ENCODE measurements at regions not wholly inside any gene's neighbourhood (a gene's known extent, or its start where the extent isn't known, plus 50 kb on each side); places are given as distances from the start of the nearest gene placed in this dataset.

GRCh38 chr11:87555101-87555500 is 517.4 kb downstream of the TMEM135 start:
- Histone ChIP-seq H3K4me1 (peaks cover 6% of the 10 kb centered on the region), H3K36me3 (no peaks in the 10 kb centered on the region), H3F3A (ENCODE audit: low read depth) (no peaks in the 10 kb centered on the region), H3K9me3 (ENCODE audit: low read depth) (no peaks in the 10 kb centered on the region), H3K79me2 (ENCODE audit: low read depth) (no peaks in the 10 kb centered on the region), H3K27ac (no peak overlapping the region), H3K4me3 (no peak overlapping the region), H3K27me3 (no peaks in the 10 kb centered on the region), H3K4me2 (no peak overlapping the region), H4K20me1 (ENCODE audit: low read depth) (no peaks in the 10 kb centered on the region), H3K9ac (no peak overlapping the region), H2AFZ (replicated peaks) (no peak overlapping the region)
- H3K27ac Mint-ChIP-seq, result no peak overlapping the region
- TF ChIP-seq, protein P1, sequence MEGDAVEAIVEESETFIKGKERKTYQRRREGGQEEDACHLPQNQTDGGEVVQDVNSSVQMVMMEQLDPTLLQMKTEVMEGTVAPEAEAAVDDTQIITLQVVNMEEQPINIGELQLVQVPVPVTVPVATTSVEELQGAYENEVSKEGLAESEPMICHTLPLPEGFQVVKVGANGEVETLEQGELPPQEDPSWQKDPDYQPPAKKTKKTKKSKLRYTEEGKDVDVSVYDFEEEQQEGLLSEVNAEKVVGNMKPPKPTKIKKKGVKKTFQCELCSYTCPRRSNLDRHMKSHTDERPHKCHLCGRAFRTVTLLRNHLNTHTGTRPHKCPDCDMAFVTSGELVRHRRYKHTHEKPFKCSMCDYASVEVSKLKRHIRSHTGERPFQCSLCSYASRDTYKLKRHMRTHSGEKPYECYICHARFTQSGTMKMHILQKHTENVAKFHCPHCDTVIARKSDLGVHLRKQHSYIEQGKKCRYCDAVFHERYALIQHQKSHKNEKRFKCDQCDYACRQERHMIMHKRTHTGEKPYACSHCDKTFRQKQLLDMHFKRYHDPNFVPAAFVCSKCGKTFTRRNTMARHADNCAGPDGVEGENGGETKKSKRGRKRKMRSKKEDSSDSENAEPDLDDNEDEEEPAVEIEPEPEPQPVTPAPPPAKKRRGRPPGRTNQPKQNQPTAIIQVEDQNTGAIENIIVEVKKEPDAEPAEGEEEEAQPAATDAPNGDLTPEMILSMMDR (IDR thresholded peaks at IDR 0.05), result no peak
- TF ChIP-seq EZH2 (IDR thresholded peaks at IDR 0.05) (no peak), EZH2phosphoT487 (IDR thresholded peaks at IDR 0.05) (no peak)
- DNase-seq (ENCODE audit: low spot score), result peak; percentile 22
- peaks cover 4% of the 10 kb centered on the region for H3K9me3 Mint-ChIP-seq
- H3K27me3 Mint-ChIP-seq (ENCODE audit: insufficient read depth, low read depth), result no peaks in the 10 kb centered on the region
- H3K4me3 Mint-ChIP-seq, result no peak overlapping the region
- H3K36me3 Mint-ChIP-seq, result no peaks in the 10 kb centered on the region
- H3K4me1 Mint-ChIP-seq, result peaks cover 3% of the 10 kb centered on the region

DNA sequence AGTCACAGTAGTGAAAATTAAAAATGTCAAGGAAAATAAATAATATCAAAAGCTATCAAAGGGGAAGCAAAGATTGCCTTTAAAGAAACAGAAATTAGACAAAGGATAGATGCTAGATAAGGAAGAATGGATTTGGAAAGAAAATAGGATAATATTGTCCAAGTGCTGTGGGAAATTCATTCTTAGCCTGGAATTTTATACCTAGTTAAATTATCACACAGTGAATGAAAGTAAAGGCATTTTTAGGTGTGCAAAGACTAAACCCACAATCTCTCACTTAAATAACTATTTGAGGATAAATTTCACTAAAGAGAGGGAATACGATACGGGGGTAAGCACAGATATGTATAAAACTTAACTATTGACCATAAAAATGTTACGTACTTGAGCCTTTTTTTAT is 511.1 kb downstream of the TMEM135 start:
- no peaks in the 10 kb centered on the region for H3K9me3 ChIP-seq (ENCODE audit: low read depth)
- peaks cover 27% of the 10 kb centered on the region for H3K9me3 Mint-ChIP-seq
- no peak overlapping the region for H3K4me3 Mint-ChIP-seq
- H3K36me3 ChIP-seq, result no peaks in the 10 kb centered on the region
- no peak for TF ChIP-seq EZH2phosphoT487 (IDR thresholded peaks at IDR 0.05)
- TF ChIP-seq EZH2 (IDR thresholded peaks at IDR 0.05), result no peak
- TF ChIP-seq, protein P1 (IDR thresholded peaks at IDR 0.05), result no peak
- H3K27me3 ChIP-seq, result no peaks in the 10 kb centered on the region
- H3K27ac ChIP-seq, result no peak overlapping the region
- no peak overlapping the region for H3K4me3 ChIP-seq
- no peak overlapping the region for H3K27ac Mint-ChIP-seq
- H3K4me1 ChIP-seq, result no peaks in the 10 kb centered on the region
- H3K4me1 Mint-ChIP-seq, result no peaks in the 10 kb centered on the region
- no peak overlapping the region for H3K4me2 ChIP-seq
- H3F3A ChIP-seq (ENCODE audit: low read depth), result no peaks in the 10 kb centered on the region
- H3K79me2 ChIP-seq (ENCODE audit: low read depth), result no peaks in the 10 kb centered on the region
- no peak overlapping the region for H3K9ac ChIP-seq
- no peaks in the 10 kb centered on the region for H3K36me3 Mint-ChIP-seq
- no peaks in the 10 kb centered on the region for H4K20me1 ChIP-seq (ENCODE audit: low read depth)
- H3K27me3 Mint-ChIP-seq (ENCODE audit: insufficient read depth, low read depth), result no peaks in the 10 kb centered on the region
- DNase-seq (ENCODE audit: low spot score), result no peak
- H2AFZ ChIP-seq (replicated peaks), result no peak overlapping the region

DNA sequence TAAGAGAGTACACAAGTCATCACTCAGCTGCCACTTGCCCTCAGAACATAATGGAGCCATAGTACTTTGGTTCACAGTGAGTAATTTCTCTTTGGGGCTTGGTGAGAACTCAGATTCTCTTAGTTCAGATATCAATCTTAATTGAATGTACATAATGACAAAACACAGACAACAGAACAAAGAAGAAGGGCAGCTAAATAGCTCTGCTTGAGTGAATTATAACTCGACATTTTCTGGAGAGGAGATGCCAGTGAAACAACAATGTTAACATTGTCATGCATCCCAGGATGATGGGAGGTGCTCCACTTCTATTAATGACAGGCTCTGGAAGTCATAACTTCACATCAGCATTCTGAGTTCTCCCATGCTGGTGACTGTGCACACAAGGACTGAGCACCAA is 508.1 kb downstream of the TMEM135 start:
- H3K4me2 ChIP-seq, result no peak overlapping the region
- H3K27me3 Mint-ChIP-seq (ENCODE audit: insufficient read depth, low read depth), result no peaks in the 10 kb centered on the region
- H3K9me3 Mint-ChIP-seq, result peaks cover 42% of the 10 kb centered on the region
- H3F3A ChIP-seq (ENCODE audit: low read depth), result no peaks in the 10 kb centered on the region
- no peaks in the 10 kb centered on the region for H3K4me1 Mint-ChIP-seq
- no peaks in the 10 kb centered on the region for H3K9me3 ChIP-seq (ENCODE audit: low read depth)
- H3K27ac Mint-ChIP-seq, result no peak overlapping the region
- H3K4me3 ChIP-seq, result no peak overlapping the region
- TF ChIP-seq, protein P1 (IDR thresholded peaks at IDR 0.05), result no peak
- no peak for TF ChIP-seq EZH2 (IDR thresholded peaks at IDR 0.05)
- H3K4me1 ChIP-seq, result no peaks in the 10 kb centered on the region
- no peaks in the 10 kb centered on the region for H3K36me3 Mint-ChIP-seq
- H3K79me2 ChIP-seq (ENCODE audit: low read depth), result no peaks in the 10 kb centered on the region
- no peaks in the 10 kb centered on the region for H3K36me3 ChIP-seq
- no peak overlapping the region for H3K27ac ChIP-seq
- no peak overlapping the region for H3K4me3 Mint-ChIP-seq
- H2AFZ ChIP-seq (replicated peaks), result no peak overlapping the region
- H3K27me3 ChIP-seq, result no peaks in the 10 kb centered on the region
- no peaks in the 10 kb centered on the region for H4K20me1 ChIP-seq (ENCODE audit: low read depth)
- no peak for DNase-seq (ENCODE audit: low spot score)
- no peak overlapping the region for H3K9ac ChIP-seq

DNA sequence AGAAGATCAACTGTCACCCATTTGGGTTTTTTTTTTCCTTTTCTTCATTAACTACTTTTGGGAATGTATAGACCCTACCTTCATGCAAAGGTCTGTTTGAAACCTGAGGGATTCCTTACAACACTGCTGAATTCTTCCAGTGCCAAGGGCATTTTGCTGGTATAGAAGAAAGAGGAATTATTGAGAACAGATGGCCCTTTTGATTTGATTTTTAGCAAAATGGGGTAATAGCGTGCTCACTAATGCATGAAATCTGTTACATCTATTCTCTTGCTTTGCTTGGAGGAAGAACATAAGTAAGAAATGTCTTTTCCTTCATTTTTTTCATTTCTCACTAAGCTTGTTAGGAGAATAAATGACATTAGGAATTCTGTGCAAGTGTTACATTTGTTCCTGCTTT is 501.9 kb downstream of the TMEM135 start:
- Mint-ChIP-seq H3K4me3 (no peak overlapping the region), H3K36me3 (no peaks in the 10 kb centered on the region), H3K27ac (no peak overlapping the region), H3K4me1 (no peaks in the 10 kb centered on the region), H3K9me3 (peaks cover 22% of the 10 kb centered on the region), H3K27me3 (ENCODE audit: insufficient read depth, low read depth) (no peaks in the 10 kb centered on the region)
- Histone ChIP-seq H3K4me2 (no peak overlapping the region), H2AFZ (replicated peaks) (no peak overlapping the region), H3K27me3 (no peaks in the 10 kb centered on the region), H3K79me2 (ENCODE audit: low read depth) (no peaks in the 10 kb centered on the region), H3K27ac (no peak overlapping the region), H3K36me3 (no peaks in the 10 kb centered on the region), H3F3A (ENCODE audit: low read depth) (no peaks in the 10 kb centered on the region), H4K20me1 (ENCODE audit: low read depth) (no peaks in the 10 kb centered on the region), H3K4me3 (no peak overlapping the region), H3K4me1 (no peaks in the 10 kb centered on the region), H3K9ac (no peak overlapping the region), H3K9me3 (ENCODE audit: low read depth) (no peaks in the 10 kb centered on the region)
- no peak for DNase-seq (ENCODE audit: low spot score)
- TF ChIP-seq EZH2phosphoT487 (IDR thresholded peaks at IDR 0.05) (no peak), EZH2 (IDR thresholded peaks at IDR 0.05) (no peak)
- TF ChIP-seq, protein P1 (IDR thresholded peaks at IDR 0.05), result no peak
